Esophagus squamous epithelium (tissue), 5 donors: ENCODE measurements at regions not wholly inside any gene's neighbourhood (a gene's known extent, or its start where the extent isn't known, plus 50 kb on each side); places are given as distances from the start of the nearest gene placed in this dataset.

Experiments
- DNase-seq: peaks from one replicate; lab custom pipeline; 2025; lab: John Stamatoyannopoulos, UW
- H3K27ac ChIP-seq, 4 donors: fragments of 200-600 bp; sonication (generic); one replicate each; pipeline ENCODE4 v1.5.1; 2016 to 2019; ENCODE audit warnings: mild to moderate bottlenecking in 1 of 4
- H3K27me3 ChIP-seq, 4 donors: fragments of 200-600 bp; sonication (generic); 1 replicate in 3 of 4; 2 replicates in 1 of 4; pipeline versions ENCODE4 v1.5.1 to v1.6.0; 2017 to 2021; ENCODE audit warnings: antibody characterized with exemption in 1 of 4
- H3K36me3 ChIP-seq, 3 donors: fragments of 200-600 bp; sonication (generic); one replicate each; pipeline ENCODE4 v1.5.1; 2016 to 2019
- H3K4me1 ChIP-seq, 3 donors: fragments of 200-600 bp; sonication (generic); one replicate each; pipeline ENCODE4 v1.5.1; 2017 to 2019
- H3K4me3 ChIP-seq, 4 donors: fragments of 200-600 bp; sonication (generic); 1 replicate in 3 of 4; 2 replicates in 1 of 4; pipeline ENCODE4 v1.5.1; 2016 to 2019; ENCODE audit warnings: mild to moderate bottlenecking in 2 of 4, moderate library complexity in 1 of 4
- H3K9me3 ChIP-seq, 3 donors: fragments of 200-600 bp; sonication (generic); one replicate each; pipeline ENCODE4 v1.5.1; 2016 to 2019
- POLR2A ChIP-seq, 4 donors: fragments of 450-650 bp; IDR thresholded peaks; one replicate each; pipeline ENCODE4 v1.6.1; 2017; ENCODE audit warnings: antibody characterized with exemption in 4 of 4, mild to moderate bottlenecking in 4 of 4, moderate library complexity in 3 of 4
- WGBS, 2 donors: methylation state at CpG; one replicate each; pipeline ENCODE4 v1.1.5; 2018; 5-methylcytosine and 5-hydroxymethylcytosine counted together
- intact Hi-C: fragments of 100-400 bp; cut with DNase I; formaldehyde crosslinking; loops from one replicate; pipeline ENCODE4 v1.15.0; 2022
- TF ChIP-seq, protein P1 (sequence below), 6 experiments: fragments of 450-650 bp in 4 of 6; fragments of 200-600 bp in 2 of 6; sonication (generic) in 2 of 6; IDR thresholded peaks; one replicate each; pipeline ENCODE4 v1.5.1; 2016 to 2019; ENCODE audit warnings: antibody characterized with exemption in 6 of 6, mild to moderate bottlenecking in 4 of 6, moderate library complexity in 4 of 6
- donor health status: DM: yes; HTN: yes; CAD: no.

DNA sequence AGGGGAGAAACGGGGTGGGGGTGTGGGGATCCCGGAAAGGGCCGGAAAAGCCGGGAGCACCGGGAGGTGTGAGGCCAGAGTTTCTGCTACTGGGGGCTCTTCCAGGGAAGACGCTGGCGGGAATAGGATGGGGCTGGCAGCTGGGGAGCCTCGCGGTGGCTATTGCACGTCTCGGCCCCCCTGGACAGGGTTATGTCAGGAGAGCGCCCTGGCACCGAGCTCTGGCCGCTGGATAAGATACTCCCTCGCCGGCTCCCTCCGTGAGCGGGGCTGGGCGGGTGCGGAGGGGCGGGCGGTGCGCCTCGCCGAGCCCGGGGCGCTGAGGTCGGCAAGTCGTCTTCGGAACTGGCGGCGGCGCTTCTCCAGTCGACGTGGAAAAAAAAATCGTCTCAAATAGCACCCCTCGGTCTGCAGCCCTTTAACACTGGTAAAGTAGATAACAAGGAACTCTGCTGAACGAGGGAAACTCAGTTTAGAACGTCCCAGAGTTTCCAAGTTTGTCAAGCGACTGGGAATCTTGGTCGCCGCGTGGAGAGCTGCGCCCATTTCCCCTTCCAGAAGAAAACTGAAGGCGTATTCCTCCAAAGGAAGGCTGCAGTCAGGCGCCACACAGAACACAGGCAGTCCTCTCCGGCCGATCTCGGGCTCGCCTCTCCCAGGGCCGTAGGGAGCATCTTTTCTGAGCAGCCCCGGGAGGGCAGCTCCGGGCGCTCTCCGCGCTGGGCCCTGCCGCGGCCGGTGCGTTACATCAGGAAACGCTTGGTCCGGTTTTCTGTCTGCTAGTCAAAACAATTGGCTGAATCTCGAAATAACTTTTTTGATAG is 115.1 kb downstream of the KCNRG start:
- Histone ChIP-seq H3K9me3 (peaks cover 0 to 3% (median 0%) of the 10 kb centered on the region in 3 donors), H3K4me3 (peak overlapping the region; percentile 15 to 71 (median 43)), H3K4me1 (peaks cover 20 to 66% (median 41%) of the 10 kb centered on the region in 3 donors), H3K27ac (peak overlapping the region in 3 of 4 donors; percentile 47 to 73 (median 57)), H3K36me3 (no peaks in the 10 kb centered on the region), H3K27me3 (peaks cover 13 to 86% (median 35%) of the 10 kb centered on the region in 4 donors)
- no peak for TF ChIP-seq POLR2A (IDR thresholded peaks at IDR 0.05)
- TF ChIP-seq, protein P1, sequence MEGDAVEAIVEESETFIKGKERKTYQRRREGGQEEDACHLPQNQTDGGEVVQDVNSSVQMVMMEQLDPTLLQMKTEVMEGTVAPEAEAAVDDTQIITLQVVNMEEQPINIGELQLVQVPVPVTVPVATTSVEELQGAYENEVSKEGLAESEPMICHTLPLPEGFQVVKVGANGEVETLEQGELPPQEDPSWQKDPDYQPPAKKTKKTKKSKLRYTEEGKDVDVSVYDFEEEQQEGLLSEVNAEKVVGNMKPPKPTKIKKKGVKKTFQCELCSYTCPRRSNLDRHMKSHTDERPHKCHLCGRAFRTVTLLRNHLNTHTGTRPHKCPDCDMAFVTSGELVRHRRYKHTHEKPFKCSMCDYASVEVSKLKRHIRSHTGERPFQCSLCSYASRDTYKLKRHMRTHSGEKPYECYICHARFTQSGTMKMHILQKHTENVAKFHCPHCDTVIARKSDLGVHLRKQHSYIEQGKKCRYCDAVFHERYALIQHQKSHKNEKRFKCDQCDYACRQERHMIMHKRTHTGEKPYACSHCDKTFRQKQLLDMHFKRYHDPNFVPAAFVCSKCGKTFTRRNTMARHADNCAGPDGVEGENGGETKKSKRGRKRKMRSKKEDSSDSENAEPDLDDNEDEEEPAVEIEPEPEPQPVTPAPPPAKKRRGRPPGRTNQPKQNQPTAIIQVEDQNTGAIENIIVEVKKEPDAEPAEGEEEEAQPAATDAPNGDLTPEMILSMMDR (IDR thresholded peaks at IDR 0.05), result no peak
- no peak for DNase-seq
- intact Hi-C loops, result no loop called here
- 0 to 9% methylated on average over 5 to 26 of the region's 63 CpGs for WGBS, 2 donors

DNA sequence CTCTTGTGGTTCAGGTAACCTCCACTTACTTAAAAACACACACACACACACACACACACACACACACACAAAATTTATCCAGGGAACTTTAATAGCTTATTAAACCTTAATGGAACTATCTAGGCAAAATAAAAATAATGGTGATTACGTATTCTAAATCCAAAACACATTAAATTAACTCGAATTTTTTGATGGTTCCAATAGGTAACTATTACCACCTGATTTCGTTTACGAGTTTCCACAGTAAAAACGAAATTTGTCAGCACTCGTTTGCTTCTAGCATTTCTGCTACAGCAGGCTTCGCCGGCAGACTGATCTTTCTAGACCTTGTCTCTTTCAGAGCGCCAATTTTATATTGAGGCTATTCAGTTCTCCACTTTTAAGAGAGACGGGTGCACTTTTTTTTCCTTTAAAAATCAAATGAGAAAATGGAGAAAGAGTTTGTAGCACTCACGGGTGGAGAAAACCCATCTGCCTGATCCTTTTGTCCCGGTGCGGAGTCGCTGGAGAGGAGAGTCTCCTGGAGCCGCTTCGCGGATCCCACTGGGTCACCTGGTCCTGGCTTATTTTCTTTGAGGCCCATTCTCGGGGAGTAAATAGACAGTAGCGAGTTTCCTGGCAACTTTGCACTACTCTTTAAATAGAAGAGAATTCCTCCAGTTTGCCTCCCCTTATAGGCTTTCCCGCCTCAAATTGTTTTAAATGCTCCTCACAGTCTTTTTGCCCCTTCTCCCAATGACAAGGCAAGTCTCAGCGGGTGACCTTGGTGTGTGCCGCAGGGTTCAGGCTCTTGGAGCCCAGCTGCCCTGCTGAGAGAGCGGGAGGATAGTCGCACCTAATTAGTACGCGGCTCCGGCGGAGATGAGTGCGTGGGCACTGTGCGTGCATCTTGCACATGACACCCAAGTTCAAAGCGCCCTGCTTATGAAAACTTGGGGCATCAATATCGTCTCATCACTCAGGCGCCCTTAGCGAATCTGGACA is 117.0 kb downstream of the KCNRG start:
- Histone ChIP-seq H3K27me3 (peaks cover 13 to 77% (median 35%) of the 10 kb centered on the region in 4 donors), H3K27ac (no peak overlapping the region), H3K36me3 (no peaks in the 10 kb centered on the region), H3K4me1 (peaks cover 9 to 50% (median 32%) of the 10 kb centered on the region in 3 donors), H3K9me3 (peaks cover 0 to 3% (median 0%) of the 10 kb centered on the region in 3 donors), H3K4me3 (peak overlapping the region in 1 of 4 donors; percentile 21)
- intact Hi-C loops, result no loop called here
- DNase-seq, result no peak
- 37 to 45% methylated on average over 25 to 34 of the region's 34 CpGs for WGBS, 2 donors
- TF ChIP-seq, protein P1 (IDR thresholded peaks at IDR 0.05), result no peak
- no peak for TF ChIP-seq POLR2A (IDR thresholded peaks at IDR 0.05)

DNA sequence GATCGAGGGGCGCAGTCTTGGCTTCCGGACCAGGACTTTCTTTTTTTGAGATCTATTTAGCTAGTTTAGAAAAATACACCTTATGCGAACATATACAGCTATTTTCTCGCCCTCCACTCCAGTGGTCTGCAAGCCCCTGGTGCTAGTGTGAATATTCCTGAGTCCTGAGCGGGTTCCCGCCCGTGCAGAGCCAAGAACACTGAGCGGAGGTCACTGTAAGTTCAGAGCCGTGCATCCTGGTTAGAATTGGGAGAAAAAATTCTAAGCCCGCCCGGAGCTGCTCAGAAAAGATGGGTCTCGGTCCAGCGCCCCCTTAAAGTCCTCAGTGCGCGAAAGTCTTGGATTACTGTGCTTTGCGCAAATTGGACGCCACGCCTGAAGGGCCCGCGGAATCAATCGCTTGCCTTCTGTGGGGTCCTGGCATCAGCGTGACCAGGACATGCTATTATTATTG is 117.7 kb downstream of the KCNRG start:
- no peak for DNase-seq
- H3K27me3 ChIP-seq, result peaks cover 13 to 70% (median 35%) of the 10 kb centered on the region in 4 donors
- peaks cover 9 to 42% (median 25%) of the 10 kb centered on the region in 3 donors for H3K4me1 ChIP-seq
- peak overlapping the region in 1 of 4 donors; percentile 21 for H3K4me3 ChIP-seq
- peaks cover 0 to 3% (median 0%) of the 10 kb centered on the region in 3 donors for H3K9me3 ChIP-seq
- TF ChIP-seq POLR2A (IDR thresholded peaks at IDR 0.05), result no peak
- H3K36me3 ChIP-seq, result no peaks in the 10 kb centered on the region
- no peak overlapping the region for H3K27ac ChIP-seq
- 46 to 64% methylated on average over 17 to 22 of the region's 23 CpGs for WGBS, 2 donors
- intact Hi-C loops, result no loop called here

DNA sequence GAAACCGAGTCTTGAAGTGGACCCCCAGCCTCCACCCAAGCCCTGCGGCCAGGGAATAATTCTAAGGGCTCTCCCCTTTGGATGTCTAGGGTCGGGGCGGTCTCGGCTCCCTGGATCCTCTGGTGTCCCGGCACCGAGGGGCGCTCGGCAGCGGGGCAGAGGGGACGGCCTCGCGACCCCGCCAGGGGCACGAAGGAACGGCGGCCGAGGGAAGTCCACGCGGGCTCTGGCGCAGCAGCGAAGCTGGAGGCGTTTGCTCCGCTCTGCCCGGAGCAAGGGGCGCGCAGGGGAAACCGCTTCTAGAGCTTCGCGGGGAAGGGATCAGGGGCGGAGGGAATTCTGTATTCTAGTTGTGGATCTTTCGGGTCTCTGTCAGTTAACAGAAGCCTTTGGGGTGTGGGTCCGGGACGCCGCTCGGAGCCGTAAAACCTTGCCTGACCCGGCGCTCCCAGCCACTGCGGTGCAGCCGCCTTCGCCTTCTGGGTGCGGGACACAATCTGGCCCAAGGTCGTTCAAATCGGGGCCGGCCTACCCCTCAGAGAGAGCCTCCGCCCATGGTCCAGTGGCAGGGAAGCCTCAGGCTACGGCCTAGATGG is 118.2 kb downstream of the KCNRG start:
- TF ChIP-seq, protein P1 (IDR thresholded peaks at IDR 0.05), result no peak
- Histone ChIP-seq H3K9me3 (peaks cover 0 to 3% (median 0%) of the 10 kb centered on the region in 3 donors), H3K27ac (no peak overlapping the region), H3K27me3 (peaks cover 13 to 67% (median 35%) of the 10 kb centered on the region in 4 donors), H3K4me1 (peaks cover 9 to 39% (median 24%) of the 10 kb centered on the region in 3 donors), H3K4me3 (no peak overlapping the region), H3K36me3 (no peaks in the 10 kb centered on the region)
- WGBS, 2 donors, result 75 to 97% methylated on average over 4 to 7 of the region's 48 CpGs
- DNase-seq, result no peak
- intact Hi-C loops, result no loop called here

DNA sequence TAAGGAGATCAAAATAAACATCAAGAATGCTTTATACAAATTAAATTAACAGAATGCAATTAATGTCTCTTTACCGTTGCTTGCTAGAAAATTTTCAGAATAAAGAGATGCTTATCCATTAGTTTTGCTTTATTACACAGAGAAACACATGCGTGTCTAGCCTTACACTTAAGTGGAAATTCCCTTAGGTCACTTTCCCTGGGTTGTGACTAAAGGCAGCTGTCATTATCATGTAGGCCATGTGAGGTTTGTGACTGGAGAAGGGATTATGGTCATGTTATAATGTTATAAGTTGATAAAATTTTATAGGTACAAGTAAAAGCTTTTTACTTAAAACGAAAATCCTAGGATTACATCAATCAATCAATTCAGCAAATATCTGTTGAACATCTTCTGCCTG is 121.0 kb downstream of the KCNRG start:
- Histone ChIP-seq H3K4me1 (peaks cover 0 to 23% (median 8%) of the 10 kb centered on the region in 3 donors), H3K36me3 (no peaks in the 10 kb centered on the region), H3K27me3 (peaks cover 8 to 40% (median 20%) of the 10 kb centered on the region in 4 donors), H3K9me3 (peaks cover 0 to 3% (median 0%) of the 10 kb centered on the region in 3 donors), H3K4me3 (no peak overlapping the region), H3K27ac (no peak overlapping the region)
- WGBS, 2 donors, result 86 to 90% methylated on average over 3 of the region's 3 CpGs
- no peak for DNase-seq
- no peak for TF ChIP-seq POLR2A (IDR thresholded peaks at IDR 0.05)
- TF ChIP-seq, protein P1 (IDR thresholded peaks at IDR 0.05), result no peak
- intact Hi-C loops, result no loop called here
